HepG2 (cell line): ENCODE measurements at regions not wholly inside any gene's neighbourhood (a gene's known extent, or its start where the extent isn't known, plus 50 kb on each side); places are given as distances from the start of the nearest gene placed in this dataset.

Source experiments
- ATAC-seq: fragments of 200-7000 bp; cut with Tn5 transposase; 3 replicates; pipeline ENCODE4 v1.9.1; 2020; ENCODE audit warnings: mild to moderate bottlenecking, moderate library complexity
- BruUV-seq: library from RNA; stranded (reverse); fragments of 400-500 nt; replicated peaks from 2 replicates; lab custom pipeline; 2021; lab: Mats Ljungman, UMichigan
- CTCF ChIA-PET: fragments of 300-600 bp; formaldehyde crosslinking; extraction: SDS; loops from one replicate; lab custom pipeline; 2021; ENCODE audit warnings: low total read pairs, inconsistent platforms, low intra/inter-chr PET ratio; lab: Yijun Ruan, JAX
- POLR2A ChIA-PET: fragments of 350-600 bp; sonication (Branson Sonifier 250); formaldehyde crosslinking; loops from one replicate; lab custom pipeline; 2020; ENCODE audit warnings: antibody characterized with exemption, inconsistent platforms; lab: Yijun Ruan, JAX
- DNase-seq: peaks from one replicate; pipeline ENCODE4 v3.0.0-alpha.2; 2015; ENCODE audit warnings: low spot score
- FAIRE-seq: peaks from 3 replicates; lab custom pipeline; 2011; peaks lifted over from hg19 to GRCh38; lab: Jason Lieb, UNC
- H2AFZ ChIP-seq: one replicate; pipeline ENCODE4 v1.6.1; 2011; ENCODE audit warnings: low read length, inconsistent platforms
- H3K27ac ChIP-seq: fragments of 300-600 bp; 3 replicates; pipeline ENCODE4 v1.8.0; 2011; ENCODE audit warnings: mixed run types, mild to moderate bottlenecking, mixed read lengths, low read length, inconsistent platforms; ENCODE audit not compliant: insufficient read depth; ENCODE audit errors: extremely low read length
- H3K27me3 ChIP-seq, 2 experiments: fragments of 200-600 bp in 1 of 2; 2 replicates in 1 of 2; 3 replicates in 1 of 2; pipeline versions ENCODE4 v1.6.0 to v1.8.0; 2011; ENCODE audit warnings: low read length in 2 of 2, mild to moderate bottlenecking in 2 of 2, moderate library complexity in 2 of 2, inconsistent platforms in 1 of 2; ENCODE audit not compliant: insufficient read depth in 2 of 2, control insufficient read depth in 1 of 2
- H3K36me3 ChIP-seq, 2 experiments: fragments of 200-600 bp in 1 of 2; replicated peaks in 1 of 2; 2 replicates in 1 of 2; 3 replicates in 1 of 2; pipeline versions ENCODE4 v1.5.1 to v1.8.0; 2011; ENCODE audit warnings: low read length in 2 of 2, inconsistent platforms in 1 of 2; ENCODE audit not compliant: insufficient read depth in 2 of 2, control insufficient read depth in 1 of 2
- H3K4me1 ChIP-seq: 2 replicates; pipeline ENCODE4 v1.5.1; 2012; ENCODE audit warnings: low read length, inconsistent platforms; ENCODE audit not compliant: insufficient read depth
- H3K4me2 ChIP-seq: 2 replicates; pipeline ENCODE4 v1.6.0; 2011; ENCODE audit warnings: low read depth, low read length, inconsistent platforms
- H3K4me3 ChIP-seq, 3 experiments: fragments of 200-600 bp in 1 of 3; sonication (generic), shearing (Covaris generic) in 1 of 3; replicated peaks in 1 of 3; 2 replicates each; pipeline ENCODE4 v1.5.1; 2011 to 2016; ENCODE audit warnings: low read length in 3 of 3, inconsistent platforms in 2 of 3, low read depth in 2 of 3, mild to moderate bottlenecking in 2 of 3, control low read depth in 1 of 3, mixed read lengths in 1 of 3; ENCODE audit not compliant: insufficient read depth in 1 of 3
- H3K79me2 ChIP-seq: one replicate; pipeline ENCODE4 v1.6.1; 2011; ENCODE audit warnings: low read length, inconsistent platforms; ENCODE audit not compliant: insufficient read depth
- H3K9ac ChIP-seq: 2 replicates; pipeline ENCODE4 v1.6.0; 2011; ENCODE audit warnings: mild to moderate bottlenecking, low read depth, low read length, inconsistent platforms; ENCODE audit not compliant: insufficient read depth
- H3K9me3 ChIP-seq: 2 replicates; pipeline ENCODE4 v1.5.1; 2012; ENCODE audit warnings: mild to moderate bottlenecking, low read length
- H4K20me1 ChIP-seq: 2 replicates; pipeline ENCODE4 v1.6.0; 2011; ENCODE audit warnings: inconsistent platforms, mild to moderate bottlenecking, low read length, moderate library complexity; ENCODE audit not compliant: insufficient read depth
- E2F1 ChIP-seq: sonication (generic); formaldehyde crosslinking; IDR thresholded peaks from 2 replicates; pipeline ENCODE4 v1.5.0; 2020; ENCODE audit warnings: missing genetic modification reagents
- KMT2A ChIP-seq: sonication (generic); formaldehyde crosslinking; IDR thresholded peaks from 2 replicates; pipeline ENCODE4 v1.4.0; 2020; ENCODE audit warnings: missing genetic modification reagents
- LRRFIP1 ChIP-seq: sonication (generic); formaldehyde crosslinking; conservative IDR thresholded peaks from 2 replicates; pipeline ENCODE4 v1.4.0; 2020; ENCODE audit warnings: missing genetic modification reagents
- NONO ChIP-seq, 2 experiments: fragments of 450-650 bp in 1 of 2; sonication (generic) in 1 of 2; formaldehyde crosslinking in 1 of 2; IDR thresholded peaks in 1 of 2; conservative IDR thresholded peaks in 1 of 2; 2 replicates each; pipeline versions ENCODE4 v1.6.1 to v1.8.0; 2017 to 2022; ENCODE audit warnings: mild to moderate bottlenecking in 1 of 2, missing genetic modification reagents in 1 of 2, moderate library complexity in 1 of 2
- PITX1 ChIP-seq: sonication (generic); formaldehyde crosslinking; IDR thresholded peaks from 2 replicates; pipeline ENCODE4 v1.5.1; 2020; ENCODE audit warnings: mild to moderate bottlenecking, missing genetic modification reagents
- ZNF589 ChIP-seq: sonication (generic); formaldehyde crosslinking; conservative IDR thresholded peaks from 2 replicates; pipeline ENCODE4 v1.8.0; 2022; ENCODE audit warnings: mild to moderate bottlenecking, moderate library complexity, missing genetic modification reagents
- WGBS: methylation state at CpG from one replicate; pipeline ENCODE4 v1.1.6; 2017; ENCODE audit warnings: low lambda C conversion rate; 5-methylcytosine and 5-hydroxymethylcytosine counted together
- in situ Hi-C: cut with HindIII; loops from 2 replicates; pipeline ENCODE4 v1.10.0; 2017; ENCODE audit warnings: low pct_unique_long_range_greater_than_20kb; ENCODE audit not compliant: extremely low pct_ligation_motif_present
- intact Hi-C: fragments of 100-400 bp; cut with micrococcal nuclease; formaldehyde crosslinking; loops from one replicate; pipeline ENCODE4 v1.10.0; 2022; ENCODE audit not compliant: unreplicated experiment

- TF ChIP-seq E2F1 (CRISPR knock-in tag) (no peak), LRRFIP1 (CRISPR knock-in tag) (no peak), NONO (IDR thresholded peaks at IDR 0.05) (no peak), NONO (CRISPR knock-in tag; conservative IDR thresholded peaks at IDR 0.05) (no peak), PITX1 (CRISPR knock-in tag) (no peak), ZNF589 (CRISPR knock-in tag) (no peak), KMT2A (no peak)
- Histone ChIP-seq H3K4me1 (no peaks in the 10 kb centered on the region), H4K20me1 (no peaks in the 10 kb centered on the region), H3K36me3 (no peaks in the 10 kb centered on the region), H3K9ac (no peak overlapping the region), H3K27me3 (peaks cover 5 to 53% of the 10 kb centered on the region in 2 experiments; a peak in 4 of 5 replicates), H3K27ac (no peak overlapping the region), H3K9me3 (no peaks in the 10 kb centered on the region), H3K4me3 (no peak overlapping the region), H2AFZ (no peak overlapping the region), H3K4me2 (no peak overlapping the region), H3K79me2 (no peaks in the 10 kb centered on the region)
- no peak for ATAC-seq
- CTCF ChIA-PET = no interaction called here
- DNase-seq = no peak
- no TSS peak for BruUV-seq
- intact Hi-C loops = no loop called here
- 18% methylated on average over 10 of the region's 17 CpGs for WGBS
- in situ Hi-C loops = no loop called here
- no peak for FAIRE-seq
- POLR2A ChIA-PET = no interaction called here
Measured at GRCh38 chr1:2917284-2917683, 104.0 kb upstream of the ACTRT2 start.
